HepG2 (cell line): ENCODE measurements at regions not wholly inside any gene's neighbourhood (a gene's known extent, or its start where the extent isn't known, plus 50 kb on each side); places are given as distances from the start of the nearest gene placed in this dataset.

Source experiments
- AFF4 ChIP-seq: sonication (generic); formaldehyde crosslinking; IDR thresholded peaks from 2 replicates; pipeline ENCODE4 v1.4.0; 2020; ENCODE audit warnings: missing genetic modification reagents
- CTCF ChIP-seq: sonication (generic); formaldehyde crosslinking; IDR thresholded peaks from 2 replicates; pipeline ENCODE4 v1.5.0; 2020; ENCODE audit warnings: mild to moderate bottlenecking, missing genetic modification reagents, moderate library complexity
- KDM1A ChIP-seq: IDR thresholded peaks from 2 replicates; pipeline ENCODE4 v1.6.1; 2016; ENCODE audit warnings: missing compliant biosample characterization
- RELA ChIP-seq: sonication (generic); formaldehyde crosslinking; IDR thresholded peaks from 2 replicates; pipeline ENCODE4 v1.4.0; 2020; ENCODE audit warnings: missing genetic modification reagents
- REPIN1 ChIP-seq: sonication (generic); formaldehyde crosslinking; IDR thresholded peaks from 2 replicates; pipeline ENCODE4 v1.8.0; 2022; ENCODE audit warnings: missing genetic modification reagents, low read depth, mild to moderate bottlenecking, borderline replicate concordance
- TCF7 ChIP-seq: sonication (generic); IDR thresholded peaks from 2 replicates; pipeline ENCODE4 v1.6.1; 2016; ENCODE audit warnings: antibody characterized with exemption, low read depth

- TF ChIP-seq TCF7 = no peak
- TF ChIP-seq RELA (CRISPR knock-in tag) = no peak
- TF ChIP-seq CTCF = no peak
- no peak for TF ChIP-seq KDM1A (CRISPR knock-in tag)
- no peak for TF ChIP-seq REPIN1 (CRISPR knock-in tag)
- no peak for TF ChIP-seq AFF4 (CRISPR knock-in tag)
Measured at GRCh38 chr6:82066991-82067411, 180.5 kb downstream of the IBTK start.
